22Rv1 (cell line): ENCODE measurements at regions not wholly inside any gene's neighbourhood (a gene's known extent, or its start where the extent isn't known, plus 50 kb on each side); places are given as distances from the start of the nearest gene placed in this dataset.

Source experiments
- H3K27ac ChIP-seq: fragments of 450-650 bp; 2 replicates; pipeline ENCODE4 v1.5.1; 2017
- ZFX ChIP-seq: fragments of 450-650 bp; IDR thresholded peaks from 2 replicates; pipeline ENCODE4 v1.6.1; 2017; ENCODE audit warnings: antibody characterized with exemption, borderline replicate concordance
- TF ChIP-seq, protein P1 (sequence below): fragments of 450-650 bp; IDR thresholded peaks from 2 replicates; pipeline ENCODE4 v1.5.1; 2017; ENCODE audit warnings: mild to moderate bottlenecking

DNA sequence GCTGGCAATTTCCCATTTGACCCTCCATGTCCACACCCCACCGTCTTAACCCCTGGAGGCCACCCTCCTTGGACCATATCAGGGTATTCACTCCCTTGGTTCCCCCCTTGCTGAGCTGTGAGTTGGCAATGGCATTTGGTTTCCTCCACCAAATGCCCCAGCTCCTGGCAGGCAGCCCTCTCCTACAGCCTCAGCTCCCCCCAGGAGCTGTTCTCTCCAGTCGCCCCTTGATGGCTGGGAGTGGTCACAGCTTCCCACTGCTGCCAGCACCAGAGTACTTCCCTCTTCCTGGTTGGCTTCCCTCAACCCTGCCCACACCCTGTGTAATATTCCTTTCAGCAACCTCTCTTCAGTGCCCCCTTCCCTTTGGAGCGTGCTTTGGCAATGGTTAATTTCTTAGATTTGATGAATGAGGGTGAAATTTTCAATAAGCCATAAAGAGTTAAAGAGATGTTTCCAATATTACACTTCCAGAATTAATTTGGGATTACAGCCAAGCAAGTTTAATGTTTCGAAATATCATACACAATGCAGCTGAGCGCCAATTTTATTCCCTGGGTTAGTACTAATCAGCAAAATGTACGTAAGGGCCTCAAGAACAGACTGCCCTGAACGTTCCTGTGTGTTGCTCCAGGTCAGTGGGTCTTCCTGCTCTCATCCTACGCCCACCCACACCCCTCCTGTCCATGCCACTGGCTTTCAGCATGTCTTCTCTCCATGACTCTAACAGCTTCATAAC lies 207.1 kb upstream of the NFE2L3 start:
- TF ChIP-seq, protein P1, sequence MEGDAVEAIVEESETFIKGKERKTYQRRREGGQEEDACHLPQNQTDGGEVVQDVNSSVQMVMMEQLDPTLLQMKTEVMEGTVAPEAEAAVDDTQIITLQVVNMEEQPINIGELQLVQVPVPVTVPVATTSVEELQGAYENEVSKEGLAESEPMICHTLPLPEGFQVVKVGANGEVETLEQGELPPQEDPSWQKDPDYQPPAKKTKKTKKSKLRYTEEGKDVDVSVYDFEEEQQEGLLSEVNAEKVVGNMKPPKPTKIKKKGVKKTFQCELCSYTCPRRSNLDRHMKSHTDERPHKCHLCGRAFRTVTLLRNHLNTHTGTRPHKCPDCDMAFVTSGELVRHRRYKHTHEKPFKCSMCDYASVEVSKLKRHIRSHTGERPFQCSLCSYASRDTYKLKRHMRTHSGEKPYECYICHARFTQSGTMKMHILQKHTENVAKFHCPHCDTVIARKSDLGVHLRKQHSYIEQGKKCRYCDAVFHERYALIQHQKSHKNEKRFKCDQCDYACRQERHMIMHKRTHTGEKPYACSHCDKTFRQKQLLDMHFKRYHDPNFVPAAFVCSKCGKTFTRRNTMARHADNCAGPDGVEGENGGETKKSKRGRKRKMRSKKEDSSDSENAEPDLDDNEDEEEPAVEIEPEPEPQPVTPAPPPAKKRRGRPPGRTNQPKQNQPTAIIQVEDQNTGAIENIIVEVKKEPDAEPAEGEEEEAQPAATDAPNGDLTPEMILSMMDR = no peak
- TF ChIP-seq ZFX = no peak
- no peak overlapping the region for H3K27ac ChIP-seq

DNA sequence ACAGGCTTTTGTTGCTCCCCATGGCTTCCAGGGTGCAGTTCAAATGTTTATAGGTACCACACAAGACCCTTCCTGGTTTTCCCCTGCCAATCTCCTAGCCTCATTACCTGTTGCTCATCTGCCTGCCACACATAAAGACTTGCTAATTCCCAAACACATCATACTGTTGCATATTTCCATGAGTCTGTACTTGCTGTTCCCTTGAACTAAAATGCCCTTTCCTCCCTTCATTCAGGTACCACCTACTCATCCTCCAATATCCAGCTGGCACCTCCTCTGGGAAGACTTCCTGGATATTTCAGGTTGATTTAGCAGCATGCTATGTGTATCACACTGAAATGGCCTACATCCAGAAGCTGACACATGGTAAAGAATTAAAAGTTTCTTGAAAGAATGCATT lies 206.4 kb upstream of the NFE2L3 start:
- TF ChIP-seq, protein P1 = no peak
- no peak for TF ChIP-seq ZFX
- no peak overlapping the region for H3K27ac ChIP-seq

DNA sequence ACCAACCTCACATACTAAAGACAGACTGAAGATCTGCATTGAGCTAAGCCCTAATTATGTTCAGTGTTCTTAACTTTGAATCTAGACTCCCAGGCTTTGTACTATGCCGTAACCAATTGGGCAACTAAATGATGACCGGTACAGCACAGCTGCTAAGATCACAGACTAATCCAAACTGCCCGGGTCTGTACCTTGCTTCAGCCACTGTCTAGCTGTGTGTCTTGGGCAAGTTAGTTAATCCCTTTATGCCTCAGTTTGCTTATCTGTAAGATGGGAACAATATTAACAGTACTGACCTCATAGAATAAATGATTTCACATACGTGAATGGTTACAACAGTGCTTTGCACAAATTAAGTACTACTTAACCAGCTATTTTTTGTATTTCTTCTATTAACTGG lies 205.8 kb upstream of the NFE2L3 start:
- TF ChIP-seq, protein P1 = no peak
- TF ChIP-seq ZFX = no peak
- no peak overlapping the region for H3K27ac ChIP-seq

DNA sequence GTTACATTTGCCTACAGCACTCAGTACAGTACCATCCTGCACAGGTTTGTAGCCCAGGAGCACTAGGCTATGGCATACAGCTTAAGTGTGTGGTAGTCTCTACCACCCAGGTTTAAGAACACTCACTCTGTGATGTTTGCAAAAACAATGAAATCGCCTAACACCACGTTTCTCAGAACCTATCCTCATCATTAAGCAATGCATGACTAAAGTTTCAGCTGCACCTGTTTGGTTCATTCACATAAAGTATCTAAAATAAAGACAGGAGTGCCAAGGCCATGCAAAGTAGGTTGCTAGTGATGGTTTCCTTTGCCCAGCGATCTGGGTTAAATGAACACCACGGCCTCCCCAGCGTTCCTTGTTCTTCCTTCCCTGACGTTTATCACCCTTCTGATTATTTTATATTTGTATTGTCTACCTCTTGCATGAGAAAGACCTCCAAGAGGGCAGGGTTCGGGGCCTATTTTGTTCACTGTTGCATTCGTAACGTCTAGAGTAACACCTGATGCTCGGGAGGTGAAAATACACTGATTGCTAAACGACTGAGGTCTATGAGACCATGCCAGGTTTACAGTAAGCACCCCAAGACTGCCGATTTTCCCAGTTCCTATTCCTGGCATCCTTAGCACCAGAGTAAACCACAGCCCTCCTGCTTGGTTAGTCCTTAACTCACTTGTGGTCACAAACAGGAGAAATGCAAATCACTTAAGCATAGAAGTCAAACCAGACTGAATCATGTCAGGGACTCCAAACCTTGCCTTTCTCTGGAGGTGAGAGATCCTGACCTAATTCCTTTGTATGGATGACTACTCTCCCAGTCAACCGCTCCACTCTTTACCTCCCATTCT lies 204.1 kb upstream of the NFE2L3 start:
- TF ChIP-seq, protein P1 = no peak
- TF ChIP-seq ZFX = no peak

DNA sequence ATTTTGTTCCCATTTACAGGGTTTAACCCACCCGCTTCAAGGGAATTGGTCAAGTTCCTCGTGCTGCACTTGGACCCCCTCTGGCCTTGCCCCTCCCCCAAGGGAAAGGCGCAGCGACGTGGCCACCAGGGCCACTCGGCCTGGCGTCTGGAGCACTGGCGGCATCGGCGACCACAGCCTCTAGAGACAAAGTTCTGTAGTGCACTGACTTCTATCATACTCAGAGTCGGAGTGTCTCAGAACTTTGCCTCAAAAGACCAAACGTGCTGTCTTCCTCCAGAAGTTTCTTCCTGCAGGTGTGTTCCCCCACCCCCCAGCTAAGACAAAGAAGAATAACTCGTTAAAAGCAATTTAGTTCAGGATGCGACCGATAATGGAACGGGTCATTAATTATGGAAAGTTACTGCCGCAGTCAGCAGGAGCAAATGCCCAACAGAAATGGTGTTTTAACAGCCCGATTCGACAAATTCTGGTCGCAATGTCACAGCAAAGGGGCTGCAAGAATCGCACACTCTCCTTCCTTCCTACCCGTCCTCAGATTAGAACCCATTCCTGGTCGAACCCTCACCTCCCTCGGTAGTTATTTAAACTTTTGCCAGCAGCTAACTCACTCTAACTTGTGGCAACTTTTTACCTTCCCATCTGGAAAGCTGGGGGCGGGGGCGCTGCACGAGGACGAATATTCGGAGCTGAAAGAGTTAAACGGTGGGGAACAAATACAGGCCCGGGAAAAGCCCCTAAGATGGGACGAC lies 202.1 kb upstream of the NFE2L3 start:
- TF ChIP-seq, protein P1 = no peak
- no peak for TF ChIP-seq ZFX
- H3K27ac ChIP-seq = peak overlapping the region; percentile 78; the same call in 1 of the 2 replicates

More for the DNA sequence above, 204.1 kb upstream of the NFE2L3 start:
- no peak overlapping the region for H3K27ac ChIP-seq

DNA sequence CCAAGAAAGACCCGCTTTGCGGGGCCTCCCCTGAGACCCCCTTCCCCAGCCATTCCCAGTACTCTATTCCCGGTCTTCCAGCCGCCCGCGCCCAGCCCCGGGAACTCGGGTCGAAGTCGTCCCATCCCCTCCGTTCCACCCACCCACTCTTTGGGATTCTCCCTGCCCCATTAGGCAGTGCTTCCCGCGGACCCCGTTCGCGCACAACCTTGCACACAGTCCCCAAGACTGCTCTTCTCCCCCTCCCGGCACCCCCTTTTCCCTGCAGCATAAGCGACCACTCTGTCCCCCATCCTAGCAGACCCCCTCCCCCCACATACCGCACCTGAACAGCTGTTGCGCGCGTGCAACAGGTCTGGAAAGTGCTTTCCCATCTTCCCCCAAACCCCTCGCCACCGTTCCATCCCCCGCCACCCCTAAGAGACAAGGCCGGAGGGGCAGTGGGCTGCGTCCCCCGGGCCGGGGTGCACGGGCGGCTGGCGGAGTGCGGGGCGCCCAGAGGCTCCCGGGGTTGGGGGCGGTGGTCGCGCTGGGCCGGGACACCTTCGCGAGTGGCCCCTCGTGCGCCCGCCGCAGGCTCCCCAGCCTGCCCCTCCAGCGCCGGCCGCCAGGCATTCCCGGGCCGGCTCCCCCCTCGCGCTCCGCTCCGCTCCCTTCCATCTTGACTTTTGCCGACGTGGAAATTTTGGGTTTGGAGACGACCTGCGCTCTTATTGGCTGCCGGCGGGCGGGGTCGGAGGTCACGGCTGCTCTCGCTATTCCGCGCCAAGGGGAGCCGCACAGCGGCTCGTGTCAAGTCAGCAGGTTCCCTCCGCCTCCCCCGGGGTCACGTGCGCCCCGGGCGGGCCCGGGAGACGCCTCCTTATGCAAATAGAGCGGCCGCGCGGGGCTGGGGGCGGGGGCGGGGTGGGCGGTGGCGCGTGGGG lies 201.2 kb upstream of the NFE2L3 start:
- no peak for TF ChIP-seq ZFX
- TF ChIP-seq, protein P1 = no peak
- H3K27ac ChIP-seq = peak overlapping the region; percentile 78
